HCT116 (cell line): ENCODE measurements at regions not wholly inside any gene's neighbourhood (a gene's known extent, or its start where the extent isn't known, plus 50 kb on each side); places are given as distances from the start of the nearest gene placed in this dataset.

Experiments used
- ATAC-seq: fragments of 200-7000 bp; cut with Tn5 transposase; 2 replicates; pipeline ENCODE4 v1.9.1; 2020; ENCODE audit warnings: mild to moderate bottlenecking, moderate library complexity
- BruUV-seq: library from RNA; stranded (reverse); fragments of 400-500 nt; replicated peaks from 2 replicates; lab custom pipeline; 2021; lab: Mats Ljungman, UMichigan
- CTCF ChIA-PET: fragments of 300-600 bp; sonication (Branson Sonifier 250); formaldehyde crosslinking; loops from one replicate; lab custom pipeline; 2021; ENCODE audit warnings: antibody characterized with exemption; lab: Charles Lee
- POLR2A ChIA-PET: fragments of 300-600, 350-600 bp; sonication (Branson Sonifier 250); formaldehyde crosslinking; loops from one replicate; lab custom pipeline; 2021; ENCODE audit warnings: antibody characterized with exemption; lab: Charles Lee
- RAD21 ChIA-PET, 2 experiments: fragments of 300-600 bp; sonication (Branson Sonifier 250); formaldehyde crosslinking; loops; one replicate each; lab custom pipeline; 2023; ENCODE audit warnings: low total read pairs in 2 of 2; ENCODE audit not compliant: uncharacterized antibody in 2 of 2, unreplicated experiment in 2 of 2, low non-redundant PET in 1 of 2; lab: Charles Lee
- DNase-seq: peaks from one replicate; pipeline ENCODE4 v3.0.0-alpha.2; 2010; ENCODE audit warnings: low read depth, low spot score
- H2AFZ ChIP-seq: fragments of 200-600 bp; shearing (Covaris generic), sonication (generic); 2 replicates; pipeline ENCODE4 v1.6.1; 2017; ENCODE audit warnings: low read depth, mixed run types, mixed read lengths, antibody characterized with exemption, low read length; ENCODE audit not compliant: poor library complexity, severe bottlenecking
- H3K27ac ChIP-seq: 2 replicates; pipeline ENCODE4 v1.5.1; 2012; ENCODE audit warnings: low read depth, low read length
- H3K27me3 ChIP-seq: fragments of 200-600 bp; sonication (generic); 2 replicates; pipeline ENCODE4 v1.6.1; 2016; ENCODE audit warnings: mixed run types, low read length, mixed read lengths; ENCODE audit not compliant: insufficient read depth
- H3K36me3 ChIP-seq, 2 experiments: fragments of 200-500 bp in 1 of 2; fragments of 200-600 bp in 1 of 2; sonication (Bioruptor generic) in 1 of 2; sonication (generic) in 1 of 2; 2 replicates each; pipeline versions ENCODE4 v1.5.1 to v1.6.1; 2014 to 2016; ENCODE audit warnings: low read length in 2 of 2, inconsistent platforms in 1 of 2, mixed read lengths in 1 of 2, mixed run types in 1 of 2; ENCODE audit not compliant: insufficient read depth in 2 of 2, control insufficient read depth in 1 of 2
- H3K4me1 ChIP-seq, 2 experiments: fragments of 200-600 bp in 1 of 2; sonication (generic) in 1 of 2; 2 replicates each; pipeline versions ENCODE4 v1.5.1 to v1.6.1; 2012 to 2017; ENCODE audit warnings: low read length in 2 of 2, inconsistent platforms in 1 of 2, mild to moderate bottlenecking in 1 of 2, mixed read lengths in 1 of 2, mixed run types in 1 of 2, moderate library complexity in 1 of 2; ENCODE audit not compliant: insufficient read depth in 2 of 2, control insufficient read depth in 1 of 2
- H3K4me2 ChIP-seq: fragments of 200-600 bp; sonication (generic); 2 replicates; pipeline ENCODE4 v1.6.1; 2017; ENCODE audit warnings: mixed run types, low read length, mixed read lengths
- H3K4me3 ChIP-seq, 2 experiments: fragments of 200-600 bp in 1 of 2; sonication (generic) in 1 of 2; replicated peaks in 1 of 2; 2 replicates each; pipeline ENCODE4 v1.5.1; 2011 to 2016; ENCODE audit warnings: low read length in 2 of 2, control low read depth in 1 of 2, low read depth in 1 of 2, mild to moderate bottlenecking in 1 of 2, mixed read lengths in 1 of 2, mixed run types in 1 of 2
- H3K79me2 ChIP-seq: fragments of 200-600 bp; sonication (generic); 2 replicates; pipeline ENCODE4 v1.6.1; 2017; ENCODE audit warnings: mild to moderate bottlenecking, mixed run types, low read length, moderate library complexity, mixed read lengths; ENCODE audit not compliant: insufficient read depth
- H3K9ac ChIP-seq: fragments of 200-600 bp; sonication (generic); 2 replicates; pipeline ENCODE4 v1.6.1; 2016; ENCODE audit warnings: low read length, mixed read lengths
- H3K9me2 ChIP-seq: fragments of 200-600 bp; sonication (generic), shearing (Covaris generic); 2 replicates; pipeline ENCODE4 v1.6.1; 2017; ENCODE audit warnings: mixed run types, mild to moderate bottlenecking, moderate library complexity; ENCODE audit not compliant: insufficient read depth
- H3K9me3 ChIP-seq, 2 experiments: fragments of 200-500 bp in 1 of 2; fragments of 200-600 bp in 1 of 2; sonication (Bioruptor generic) in 1 of 2; sonication (generic) in 1 of 2; 2 replicates each; pipeline ENCODE4 v1.6.1; 2014 to 2017; ENCODE audit warnings: low read length in 2 of 2, mixed read lengths in 2 of 2, inconsistent platforms in 1 of 2, low read depth in 1 of 2, mild to moderate bottlenecking in 1 of 2, mixed run types in 1 of 2, moderate library complexity in 1 of 2; ENCODE audit not compliant: control insufficient read depth in 1 of 2, insufficient read depth in 1 of 2
- H4K20me1 ChIP-seq: fragments of 200-600 bp; sonication (generic), shearing (Covaris generic); 2 replicates; pipeline ENCODE4 v1.6.1; 2017; ENCODE audit warnings: mixed run types, mild to moderate bottlenecking, moderate library complexity; ENCODE audit not compliant: insufficient read depth
- CBX3 ChIP-seq: IDR thresholded peaks from 2 replicates; pipeline ENCODE4 v1.6.1; 2012; ENCODE audit warnings: low read depth
- CTCF ChIP-seq, 3 experiments: fragments of 200-600 bp in 1 of 3; sonication (generic) in 1 of 3; IDR thresholded peaks in 2 of 3; conservative IDR thresholded peaks in 1 of 3; 2 replicates each; pipeline ENCODE4 v1.5.1; 2012 to 2017; ENCODE audit warnings: low read depth in 2 of 3, low read length in 2 of 3, antibody characterized with exemption in 1 of 3, borderline replicate concordance in 1 of 3, control low read depth in 1 of 3, mild to moderate bottlenecking in 1 of 3, mixed read lengths in 1 of 3, mixed run types in 1 of 3, moderate library complexity in 1 of 3; ENCODE audit not compliant: insufficient read depth in 1 of 3
- EZH2 ChIP-seq: fragments of 200-600 bp; sonication (generic); IDR thresholded peaks from 2 replicates; pipeline ENCODE4 v1.6.1; 2017; ENCODE audit warnings: antibody characterized with exemption, mixed run types
- FOSL1 ChIP-seq: IDR thresholded peaks from 2 replicates; pipeline ENCODE4 v1.6.1; 2012; ENCODE audit warnings: low read depth
- MAX ChIP-seq: IDR thresholded peaks from 2 replicates; pipeline ENCODE4 v1.6.1; 2012
- POLR2A ChIP-seq: IDR thresholded peaks from 2 replicates; pipeline ENCODE4 v1.7.0; 2011; ENCODE audit warnings: borderline replicate concordance; ENCODE audit not compliant: insufficient read depth, insufficient read length; ENCODE audit errors: extremely low read depth
- RAD21 ChIP-seq: IDR thresholded peaks from 2 replicates; pipeline ENCODE4 v1.6.1; 2012; ENCODE audit warnings: low read depth, mild to moderate bottlenecking
- SP1 ChIP-seq: IDR thresholded peaks from 2 replicates; pipeline ENCODE4 v1.6.1; 2012; ENCODE audit warnings: low read depth
- TCF7L2 ChIP-seq: IDR thresholded peaks from 2 replicates; pipeline ENCODE4 v1.7.0; 2011; ENCODE audit warnings: borderline replicate concordance, inconsistent platforms; ENCODE audit not compliant: insufficient read depth, insufficient read length; ENCODE audit errors: extremely low read depth
- YY1 ChIP-seq: IDR thresholded peaks from 2 replicates; pipeline ENCODE4 v1.6.1; 2011; ENCODE audit warnings: low read length, low read depth, moderate library complexity, mild to moderate bottlenecking; ENCODE audit not compliant: insufficient replicate concordance; ENCODE audit errors: extremely low read depth
- ZFX ChIP-seq: fragments of 450-650 bp; IDR thresholded peaks from 2 replicates; pipeline ENCODE4 v1.6.1; 2017
- ZNF274 ChIP-seq: fragments of 200-500 bp; sonication (Bioruptor generic); IDR thresholded peaks from 2 replicates; pipeline ENCODE4 v1.6.1; 2014; ENCODE audit warnings: mild to moderate bottlenecking, low read depth, low read length, inconsistent platforms
- intact Hi-C: fragments of 100-400 bp; cut with micrococcal nuclease; formaldehyde crosslinking; loops from 2 replicates; pipeline ENCODE4 v1.10.0; 2022
- TF ChIP-seq, protein P1 (sequence below): IDR thresholded peaks from 2 replicates; pipeline ENCODE4 v1.6.1; 2012; ENCODE audit warnings: low read depth

DNA sequence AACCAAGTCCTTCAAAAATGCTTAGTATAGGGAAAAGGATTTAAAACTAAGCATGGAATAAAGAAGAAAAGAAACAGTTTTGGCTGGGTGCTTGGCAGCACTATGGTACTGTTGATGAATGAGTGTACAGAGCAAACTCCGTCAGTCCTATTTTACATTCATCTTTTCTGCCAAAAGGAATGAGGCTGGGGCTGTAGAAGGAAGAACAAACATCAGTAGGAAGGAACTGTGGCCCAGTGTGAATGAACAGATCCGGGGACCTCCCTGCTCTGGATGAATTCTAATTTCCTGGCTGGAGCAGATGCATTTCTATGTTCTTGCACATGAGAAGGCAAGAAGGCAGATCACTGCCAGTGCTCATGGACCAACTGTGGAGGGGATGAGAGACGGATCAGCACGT, 474.0 kb upstream of the MEIS1 start (continued):
- TF ChIP-seq TCF7L2 (no peak), SP1 (no peak), CBX3 (no peak), MAX (no peak), ZFX (no peak), YY1 (no peak), RAD21 (no peak)
- TF ChIP-seq, protein P1, sequence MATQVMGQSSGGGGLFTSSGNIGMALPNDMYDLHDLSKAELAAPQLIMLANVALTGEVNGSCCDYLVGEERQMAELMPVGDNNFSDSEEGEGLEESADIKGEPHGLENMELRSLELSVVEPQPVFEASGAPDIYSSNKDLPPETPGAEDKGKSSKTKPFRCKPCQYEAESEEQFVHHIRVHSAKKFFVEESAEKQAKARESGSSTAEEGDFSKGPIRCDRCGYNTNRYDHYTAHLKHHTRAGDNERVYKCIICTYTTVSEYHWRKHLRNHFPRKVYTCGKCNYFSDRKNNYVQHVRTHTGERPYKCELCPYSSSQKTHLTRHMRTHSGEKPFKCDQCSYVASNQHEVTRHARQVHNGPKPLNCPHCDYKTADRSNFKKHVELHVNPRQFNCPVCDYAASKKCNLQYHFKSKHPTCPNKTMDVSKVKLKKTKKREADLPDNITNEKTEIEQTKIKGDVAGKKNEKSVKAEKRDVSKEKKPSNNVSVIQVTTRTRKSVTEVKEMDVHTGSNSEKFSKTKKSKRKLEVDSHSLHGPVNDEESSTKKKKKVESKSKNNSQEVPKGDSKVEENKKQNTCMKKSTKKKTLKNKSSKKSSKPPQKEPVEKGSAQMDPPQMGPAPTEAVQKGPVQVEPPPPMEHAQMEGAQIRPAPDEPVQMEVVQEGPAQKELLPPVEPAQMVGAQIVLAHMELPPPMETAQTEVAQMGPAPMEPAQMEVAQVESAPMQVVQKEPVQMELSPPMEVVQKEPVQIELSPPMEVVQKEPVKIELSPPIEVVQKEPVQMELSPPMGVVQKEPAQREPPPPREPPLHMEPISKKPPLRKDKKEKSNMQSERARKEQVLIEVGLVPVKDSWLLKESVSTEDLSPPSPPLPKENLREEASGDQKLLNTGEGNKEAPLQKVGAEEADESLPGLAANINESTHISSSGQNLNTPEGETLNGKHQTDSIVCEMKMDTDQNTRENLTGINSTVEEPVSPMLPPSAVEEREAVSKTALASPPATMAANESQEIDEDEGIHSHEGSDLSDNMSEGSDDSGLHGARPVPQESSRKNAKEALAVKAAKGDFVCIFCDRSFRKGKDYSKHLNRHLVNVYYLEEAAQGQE = no peak

GRCh38 chr2:65957886-65958285, 477.0 kb upstream of the MEIS1 start:
- no peaks in the 10 kb centered on the region for H3K27me3 ChIP-seq
- POLR2A ChIA-PET = no interaction called here
- H3K4me1 ChIP-seq = no peaks in the 10 kb centered on the region
- no peak overlapping the region for H3K27ac ChIP-seq
- no peaks in the 10 kb centered on the region for H3K9me3 ChIP-seq
- no peak overlapping the region for H3K9ac ChIP-seq
- no peak for DNase-seq
- H3K9me2 ChIP-seq = no peaks in the 10 kb centered on the region
- TF ChIP-seq YY1 (no peak), CBX3 (no peak), FOSL1 (no peak), ZNF274 (no peak), CTCF (IDR thresholded peaks at IDR 0.05 in 2 of 3, conservative IDR thresholded peaks at IDR 0.05 in 1 of 3; ENCODE audit: borderline replicate concordance in 1 of 3, insufficient read depth in 1 of 3, low read depth in 2 of 3, low read length in 2 of 3) (no peak), POLR2A (no peak), SP1 (no peak), EZH2 (no peak)
- TF ChIP-seq, all 23 proteins: peak for 0
- H4K20me1 ChIP-seq = no peaks in the 10 kb centered on the region; the same call in 1 of the 2 replicates
- RAD21 ChIA-PET = no interaction called here
- CTCF ChIA-PET = no interaction called here
- H3K36me3 ChIP-seq = no peaks in the 10 kb centered on the region
- no peak overlapping the region for H3K4me2 ChIP-seq
- H3K4me3 ChIP-seq = no peak overlapping the region
- intact Hi-C loops = no loop called here
- H3K79me2 ChIP-seq = no peaks in the 10 kb centered on the region
- no peak for ATAC-seq
- BruUV-seq = no TSS peak
- no peak overlapping the region for H2AFZ ChIP-seq
